ENCODE measurements at regions not wholly inside any gene's neighbourhood (a gene's known extent, or its start where the extent isn't known, plus 50 kb on each side); places are given as distances from the start of the nearest gene placed in this dataset.

GRCh38 chr4:136562834-136563233, 969.5 kb downstream of the PCDH18 start:
- TF ChIP-seq CTCF (IDR thresholded peaks at IDR 0.05; ENCODE audit: insufficient read depth, low read length), result no peak
- no peak for TF ChIP-seq SPI1 (IDR thresholded peaks at IDR 0.05; ENCODE audit: borderline replicate concordance, low read depth)
- no peak for TF ChIP-seq POLR2AphosphoS5 (IDR thresholded peaks at IDR 0.05; ENCODE audit: low read depth)
- TF ChIP-seq REST (IDR thresholded peaks at IDR 0.05; ENCODE audit: insufficient replicate concordance, low read depth), result no peak
- TF ChIP-seq GABPA (IDR thresholded peaks at IDR 0.05; ENCODE audit: low read depth), result no peak
- Histone ChIP-seq H3K27me3 (ENCODE audit: insufficient read depth, poor library complexity, severe bottlenecking) (no peaks in the 10 kb centered on the region), H3K27ac (replicated peaks) (no peak overlapping the region), H3K4me3 (replicated peaks; ENCODE audit: insufficient read depth, low read length) (no peak overlapping the region)
- DNase-seq (ENCODE audit: low read depth in 1 of 2, low spot score in 1 of 2), result no peak

- Histone ChIP-seq H3K27me3 (ENCODE audit: insufficient read depth, poor library complexity, severe bottlenecking) (no peaks in the 10 kb centered on the region), H3K27ac (replicated peaks) (no peak overlapping the region), H3K4me3 (replicated peaks; ENCODE audit: insufficient read depth, low read length) (no peak overlapping the region)
- no peak for DNase-seq (ENCODE audit: low read depth in 1 of 2, low spot score in 1 of 2)
- TF ChIP-seq REST (IDR thresholded peaks at IDR 0.05; ENCODE audit: insufficient replicate concordance, low read depth), result no peak
Measured at GRCh38 chr4:136558940-136559494, 973.3 kb downstream of the PCDH18 start.

- DNase-seq (ENCODE audit: low read depth in 1 of 2, low spot score in 1 of 2), result no peak
- TF ChIP-seq GABPA (IDR thresholded peaks at IDR 0.05; ENCODE audit: low read depth) (no peak), SPI1 (IDR thresholded peaks at IDR 0.05; ENCODE audit: borderline replicate concordance, low read depth) (no peak), CTCF (IDR thresholded peaks at IDR 0.05; ENCODE audit: insufficient read depth, low read length) (no peak), REST (IDR thresholded peaks at IDR 0.05; ENCODE audit: insufficient replicate concordance, low read depth) (no peak), POLR2AphosphoS5 (IDR thresholded peaks at IDR 0.05; ENCODE audit: low read depth) (no peak)
- no peaks in the 10 kb centered on the region for H3K27me3 ChIP-seq (ENCODE audit: insufficient read depth, poor library complexity, severe bottlenecking)
- no peak overlapping the region for H3K27ac ChIP-seq (replicated peaks)
- H3K4me3 ChIP-seq (replicated peaks; ENCODE audit: insufficient read depth, low read length), result no peak overlapping the region
Measured at GRCh38 chr4:136557396-136557795, 974.9 kb downstream of the PCDH18 start.

Measured in HL-60 (cell line).